PC-3 (cell line): ENCODE measurements at regions not wholly inside any gene's neighbourhood (a gene's known extent, or its start where the extent isn't known, plus 50 kb on each side); places are given as distances from the start of the nearest gene placed in this dataset.

Experiments
- ATAC-seq: fragments of 200-7000 bp; cut with Tn5 transposase; 2 replicates; pipeline ENCODE4 v1.9.1; 2020; ENCODE audit warnings: mild to moderate bottlenecking, moderate library complexity
- BruUV-seq: library from RNA; stranded (reverse); fragments of 400-500 nt; replicated peaks from 2 replicates; lab custom pipeline; 2021; lab: Mats Ljungman, UMichigan
- CTCF ChIA-PET: fragments of 300-600 bp; sonication (Branson Sonifier 250); formaldehyde crosslinking; loops from one replicate; lab custom pipeline; 2022; ENCODE audit warnings: antibody characterized with exemption; lab: Charles Lee
- POLR2A ChIA-PET: fragments of 300-600 bp; sonication (Branson Sonifier 250); formaldehyde crosslinking; loops from one replicate; lab custom pipeline; 2022; ENCODE audit warnings: antibody characterized with exemption; ENCODE audit not compliant: unreplicated experiment; lab: Charles Lee
- DNase-seq: peaks from one replicate; pipeline ENCODE4 v3.0.0-alpha.2; 2015
- H2AFZ ChIP-seq: fragments of 300-600 bp; sonication (generic); 2 replicates; pipeline ENCODE4 v1.6.0; 2016; ENCODE audit warnings: antibody characterized with exemption, low read length
- H3F3A ChIP-seq: fragments of 300-600 bp; sonication (generic); one replicate; pipeline ENCODE4 v1.6.0; 2017; ENCODE audit warnings: antibody characterized with exemption, low read length, control low read depth, mild to moderate bottlenecking; ENCODE audit not compliant: unreplicated experiment
- H3K27ac ChIP-seq: fragments of 300-600 bp; sonication (generic); 2 replicates; pipeline ENCODE4 v1.5.1; 2016; ENCODE audit warnings: mild to moderate bottlenecking, low read length
- H3K27me3 ChIP-seq: fragments of 300-600 bp; sonication (generic); 2 replicates; pipeline ENCODE4 v1.6.1; 2016; ENCODE audit warnings: low read length, mixed read lengths
- H3K36me3 ChIP-seq: fragments of 300-600 bp; sonication (generic); 2 replicates; pipeline ENCODE4 v1.6.1; 2016; ENCODE audit warnings: low read depth, mixed run types, low read length, mixed read lengths
- H3K4me1 ChIP-seq: fragments of 300-600 bp; sonication (generic); 2 replicates; pipeline ENCODE4 v1.5.1; 2016; ENCODE audit warnings: low read length; ENCODE audit not compliant: insufficient read depth
- H3K4me2 ChIP-seq: fragments of 300-600 bp; sonication (generic); 2 replicates; pipeline ENCODE4 v1.6.0; 2016; ENCODE audit warnings: low read length
- H3K4me3 ChIP-seq: fragments of 300-600 bp; sonication (generic); 2 replicates; pipeline ENCODE4 v1.5.1; 2016; ENCODE audit warnings: mild to moderate bottlenecking, low read length, mixed read lengths
- H3K79me2 ChIP-seq: fragments of 300-600 bp; sonication (generic); 2 replicates; pipeline ENCODE4 v1.6.1; 2017; ENCODE audit warnings: low read length, mixed read lengths
- H3K9ac ChIP-seq: fragments of 300-600 bp; sonication (generic); 2 replicates; pipeline ENCODE4 v1.6.0; 2016; ENCODE audit warnings: mild to moderate bottlenecking, low read length
- H3K9me2 ChIP-seq: fragments of 300-600 bp; sonication (generic); replicated peaks from 2 replicates; pipeline ENCODE4 v1.6.1; 2016; ENCODE audit warnings: mixed run types, low read length, mixed read lengths
- H3K9me3 ChIP-seq: fragments of 300-600 bp; sonication (generic); 2 replicates; pipeline ENCODE4 v1.6.1; 2016; ENCODE audit warnings: low read length, mixed read lengths
- H4K20me1 ChIP-seq: fragments of 300-600 bp; sonication (generic); 2 replicates; pipeline ENCODE4 v1.6.1; 2016; ENCODE audit warnings: low read length, mixed read lengths
- EZH2 ChIP-seq: fragments of 300-600 bp; sonication (generic); IDR thresholded peaks from one replicate; pipeline ENCODE4 v1.6.1; 2017; ENCODE audit warnings: antibody characterized with exemption, mild to moderate bottlenecking, low read length; ENCODE audit not compliant: unreplicated experiment
- EZH2phosphoT487 ChIP-seq: fragments of 300-600 bp; sonication (generic); IDR thresholded peaks from 2 replicates; pipeline ENCODE4 v1.6.1; 2018; ENCODE audit warnings: mild to moderate bottlenecking, antibody characterized with exemption, low read length, borderline replicate concordance
- intact Hi-C: fragments of 100-400 bp; cut with micrococcal nuclease; formaldehyde crosslinking; loops from 2 replicates; pipeline ENCODE4 v1.9.0; 2023
- TF ChIP-seq, protein P1 (sequence below): fragments of 300-600 bp; sonication (generic); conservative IDR thresholded peaks from 2 replicates; pipeline ENCODE4 v1.5.1; 2017; ENCODE audit warnings: antibody characterized with exemption, low read depth, mild to moderate bottlenecking, low read length

DNA sequence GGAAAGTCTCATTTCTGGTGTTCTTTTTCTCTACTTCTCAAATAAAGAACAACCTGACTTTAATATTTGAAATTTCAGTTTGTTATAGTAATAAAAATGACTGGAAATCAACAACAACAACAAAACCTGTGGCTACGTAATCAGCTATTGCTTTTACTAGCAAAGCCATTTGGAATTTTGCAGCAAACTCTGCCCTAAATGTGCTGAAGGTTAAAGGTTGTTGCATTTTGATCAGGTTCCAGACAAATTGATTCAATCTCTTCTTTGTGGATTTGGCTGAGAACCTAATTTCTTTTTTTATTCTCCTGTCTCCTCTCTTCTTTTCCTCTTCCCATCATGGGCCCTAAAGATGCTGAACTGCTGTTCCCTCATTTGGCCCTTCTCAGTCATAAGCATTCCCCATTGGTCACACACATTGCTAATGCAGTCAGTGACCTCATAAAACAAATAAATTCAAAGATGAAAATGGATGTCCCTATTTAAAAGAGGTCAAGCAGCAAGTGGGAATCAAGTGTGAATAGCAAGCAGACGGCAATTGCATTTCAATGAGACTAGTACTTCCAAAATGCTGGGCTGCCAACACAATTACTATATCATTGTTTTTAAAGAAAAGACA lies 795.1 kb upstream of the CDH8 start:
- Histone ChIP-seq H3K79me2 (no peaks in the 10 kb centered on the region), H3K4me3 (no peak overlapping the region), H2AFZ (no peak overlapping the region), H3K4me1 (no peaks in the 10 kb centered on the region), H3K9me3 (no peaks in the 10 kb centered on the region), H3K36me3 (no peaks in the 10 kb centered on the region), H3K27me3 (no peaks in the 10 kb centered on the region), H4K20me1 (no peaks in the 10 kb centered on the region), H3K9ac (no peak overlapping the region), H3F3A (no peaks in the 10 kb centered on the region), H3K9me2 (no peaks in the 10 kb centered on the region), H3K27ac (no peak overlapping the region), H3K4me2 (no peak overlapping the region)
- intact Hi-C loops: no loop called here
- no peak for TF ChIP-seq EZH2
- TF ChIP-seq EZH2phosphoT487: no peak
- TF ChIP-seq, protein P1, sequence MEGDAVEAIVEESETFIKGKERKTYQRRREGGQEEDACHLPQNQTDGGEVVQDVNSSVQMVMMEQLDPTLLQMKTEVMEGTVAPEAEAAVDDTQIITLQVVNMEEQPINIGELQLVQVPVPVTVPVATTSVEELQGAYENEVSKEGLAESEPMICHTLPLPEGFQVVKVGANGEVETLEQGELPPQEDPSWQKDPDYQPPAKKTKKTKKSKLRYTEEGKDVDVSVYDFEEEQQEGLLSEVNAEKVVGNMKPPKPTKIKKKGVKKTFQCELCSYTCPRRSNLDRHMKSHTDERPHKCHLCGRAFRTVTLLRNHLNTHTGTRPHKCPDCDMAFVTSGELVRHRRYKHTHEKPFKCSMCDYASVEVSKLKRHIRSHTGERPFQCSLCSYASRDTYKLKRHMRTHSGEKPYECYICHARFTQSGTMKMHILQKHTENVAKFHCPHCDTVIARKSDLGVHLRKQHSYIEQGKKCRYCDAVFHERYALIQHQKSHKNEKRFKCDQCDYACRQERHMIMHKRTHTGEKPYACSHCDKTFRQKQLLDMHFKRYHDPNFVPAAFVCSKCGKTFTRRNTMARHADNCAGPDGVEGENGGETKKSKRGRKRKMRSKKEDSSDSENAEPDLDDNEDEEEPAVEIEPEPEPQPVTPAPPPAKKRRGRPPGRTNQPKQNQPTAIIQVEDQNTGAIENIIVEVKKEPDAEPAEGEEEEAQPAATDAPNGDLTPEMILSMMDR: no peak
- DNase-seq (no peak), ATAC-seq (no peak)
- no TSS peak for BruUV-seq
- POLR2A ChIA-PET: no interaction called here
- CTCF ChIA-PET: no interaction called here

- no peaks in the 10 kb centered on the region for H3K9me3 ChIP-seq
- POLR2A ChIA-PET: no interaction called here
- H3K9ac ChIP-seq: no peak overlapping the region
- DNase-seq: no peak
- no peak overlapping the region for H2AFZ ChIP-seq
- H3K4me2 ChIP-seq: no peak overlapping the region
- intact Hi-C loops: no loop called here
- no peaks in the 10 kb centered on the region for H3K4me1 ChIP-seq
- TF ChIP-seq EZH2 (no peak), EZH2phosphoT487 (no peak)
- TF ChIP-seq, protein P1: no peak
- H3K27me3 ChIP-seq: no peaks in the 10 kb centered on the region
- no peak overlapping the region for H3K4me3 ChIP-seq
- H3K79me2 ChIP-seq: no peaks in the 10 kb centered on the region
- no TSS peak for BruUV-seq
- no peaks in the 10 kb centered on the region for H3F3A ChIP-seq
- no peak for ATAC-seq
- H4K20me1 ChIP-seq: no peaks in the 10 kb centered on the region
- CTCF ChIA-PET: no interaction called here
- no peaks in the 10 kb centered on the region for H3K9me2 ChIP-seq
- no peaks in the 10 kb centered on the region for H3K36me3 ChIP-seq
- no peak overlapping the region for H3K27ac ChIP-seq
Measured at GRCh38 chr16:62829607-62830006, 793.4 kb upstream of the CDH8 start.

GRCh38 chr16:62829084-62829483 lies 792.8 kb upstream of the CDH8 start:
- ATAC-seq: no peak

More at GRCh38 chr16:62829084-62829483, 792.8 kb upstream of the CDH8 start:
- no TSS peak for BruUV-seq
- DNase-seq: no peak
- H4K20me1 ChIP-seq: no peaks in the 10 kb centered on the region
- CTCF ChIA-PET: no interaction called here
- intact Hi-C loops: no loop called here
- H3K9me3 ChIP-seq: no peaks in the 10 kb centered on the region
- no peak overlapping the region for H3K9ac ChIP-seq
- H3F3A ChIP-seq: no peaks in the 10 kb centered on the region
- H3K27ac ChIP-seq: no peak overlapping the region
- no peaks in the 10 kb centered on the region for H3K27me3 ChIP-seq
- H3K79me2 ChIP-seq: no peaks in the 10 kb centered on the region
- H3K36me3 ChIP-seq: no peaks in the 10 kb centered on the region
- H3K4me3 ChIP-seq: no peak overlapping the region
- H3K9me2 ChIP-seq: no peaks in the 10 kb centered on the region
- POLR2A ChIA-PET: no interaction called here
- no peaks in the 10 kb centered on the region for H3K4me1 ChIP-seq
- TF ChIP-seq EZH2phosphoT487: no peak
- TF ChIP-seq, protein P1: no peak
- TF ChIP-seq EZH2: no peak
- no peak overlapping the region for H2AFZ ChIP-seq
- H3K4me2 ChIP-seq: no peak overlapping the region
